ENCODE measurements at regions not wholly inside any gene's neighbourhood (a gene's known extent, or its start where the extent isn't known, plus 50 kb on each side); places are given as distances from the start of the nearest gene placed in this dataset.

- DNase-seq: peak; percentile 31
Measured at GRCh38 chr15:58329781-58330671, 101.8 kb upstream of the LIPC start.

GRCh38 chr15:58330741-58331559 is 100.8 kb upstream of the LIPC start:
- peak; percentile 36 for DNase-seq

- DNase-seq: no peak
Measured at GRCh38 chr15:58331560-58331912, 100.3 kb upstream of the LIPC start.

- peak; percentile 90 for DNase-seq
Measured at GRCh38 chr15:58331913-58332675, 99.7 kb upstream of the LIPC start.

- no peak for DNase-seq
Measured at GRCh38 chr15:58332676-58333400, 99.0 kb upstream of the LIPC start.

- DNase-seq: no peak
Measured at GRCh38 chr15:58334803-58335202, 97.0 kb upstream of the LIPC start.

GRCh38 chr15:58336161-58336560 is 95.6 kb upstream of the LIPC start:
- DNase-seq: no peak

- DNase-seq: no peak
Measured at GRCh38 chr15:58340176-58340575, 91.6 kb upstream of the LIPC start.

GRCh38 chr15:58342508-58342907 is 89.3 kb upstream of the LIPC start:
- no peak for DNase-seq

GRCh38 chr15:58344213-58345070 is 87.3 kb upstream of the LIPC start:
- DNase-seq: no peak

- no peak for DNase-seq
Measured at GRCh38 chr15:58346361-58346760, 85.4 kb upstream of the LIPC start.

- DNase-seq: no peak
Measured at GRCh38 chr15:58348095-58348812, 83.5 kb upstream of the LIPC start.

GRCh38 chr15:58352026-58352929 is 79.5 kb upstream of the LIPC start:
- DNase-seq: no peak

GRCh38 chr15:58355382-58355971 is 76.3 kb upstream of the LIPC start:
- DNase-seq: peak; percentile 47

GRCh38 chr15:58355973-58356372 is 75.8 kb upstream of the LIPC start:
- DNase-seq: no peak

GRCh38 chr15:58357529-58358476 is 74.0 kb upstream of the LIPC start:
- DNase-seq: no peak

- DNase-seq: no peak
Measured at GRCh38 chr15:58360421-58361090, 71.2 kb upstream of the LIPC start.
